ENCODE measurements at regions not wholly inside any gene's neighbourhood (a gene's known extent, or its start where the extent isn't known, plus 50 kb on each side); places are given as distances from the start of the nearest gene placed in this dataset.

DNA sequence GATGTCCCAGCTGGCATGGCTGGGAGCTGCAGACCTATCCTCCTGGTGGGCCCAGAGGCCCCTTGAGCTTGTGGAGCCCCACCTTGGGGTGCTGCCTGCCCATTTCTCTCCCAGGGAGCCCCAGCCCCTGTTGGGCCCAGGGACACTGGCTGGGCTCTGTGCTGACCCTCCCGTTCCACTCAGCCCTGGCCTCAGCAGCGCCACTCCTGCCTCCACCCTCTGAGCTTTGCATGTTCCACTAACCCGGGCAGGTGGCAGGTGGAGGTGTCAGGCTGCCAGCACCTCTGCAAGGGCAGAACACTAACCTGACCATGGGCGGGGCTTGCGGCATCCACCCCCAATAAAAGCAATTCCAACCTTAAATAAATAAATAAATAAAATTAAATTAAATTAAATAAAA is 299.2 kb downstream of the LRIG3 start:
- no peak for TF ChIP-seq POLR2A (IDR thresholded peaks at IDR 0.05)
- TF ChIP-seq, protein P1, sequence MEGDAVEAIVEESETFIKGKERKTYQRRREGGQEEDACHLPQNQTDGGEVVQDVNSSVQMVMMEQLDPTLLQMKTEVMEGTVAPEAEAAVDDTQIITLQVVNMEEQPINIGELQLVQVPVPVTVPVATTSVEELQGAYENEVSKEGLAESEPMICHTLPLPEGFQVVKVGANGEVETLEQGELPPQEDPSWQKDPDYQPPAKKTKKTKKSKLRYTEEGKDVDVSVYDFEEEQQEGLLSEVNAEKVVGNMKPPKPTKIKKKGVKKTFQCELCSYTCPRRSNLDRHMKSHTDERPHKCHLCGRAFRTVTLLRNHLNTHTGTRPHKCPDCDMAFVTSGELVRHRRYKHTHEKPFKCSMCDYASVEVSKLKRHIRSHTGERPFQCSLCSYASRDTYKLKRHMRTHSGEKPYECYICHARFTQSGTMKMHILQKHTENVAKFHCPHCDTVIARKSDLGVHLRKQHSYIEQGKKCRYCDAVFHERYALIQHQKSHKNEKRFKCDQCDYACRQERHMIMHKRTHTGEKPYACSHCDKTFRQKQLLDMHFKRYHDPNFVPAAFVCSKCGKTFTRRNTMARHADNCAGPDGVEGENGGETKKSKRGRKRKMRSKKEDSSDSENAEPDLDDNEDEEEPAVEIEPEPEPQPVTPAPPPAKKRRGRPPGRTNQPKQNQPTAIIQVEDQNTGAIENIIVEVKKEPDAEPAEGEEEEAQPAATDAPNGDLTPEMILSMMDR (IDR thresholded peaks at IDR 0.05 in 8 of 11, conservative IDR thresholded peaks at IDR 0.05 in 3 of 11) = no peak

Measured in spleen (tissue), 7 donors.